Uterus (tissue), 3 donors: ENCODE measurements at regions not wholly inside any gene's neighbourhood (a gene's known extent, or its start where the extent isn't known, plus 50 kb on each side); places are given as distances from the start of the nearest gene placed in this dataset.

Experiments used
- DNase-seq, 2 donors: peaks; one replicate each; pipeline ENCODE4 v3.0.0-alpha.2; 2019 to 2020
- H3K27ac ChIP-seq, 2 donors: fragments of 200-600 bp; sonication (generic); 1 replicate in 1 of 2; 2 replicates in 1 of 2; pipeline ENCODE4 v1.5.1; 2016 to 2018
- H3K27me3 ChIP-seq, 2 donors: fragments of 200-600 bp; sonication (generic); one replicate each; pipeline ENCODE4 v1.5.1; 2018 to 2019; ENCODE audit warnings: control low read depth in 1 of 2
- H3K36me3 ChIP-seq, 2 donors: fragments of 200-600 bp; sonication (generic); one replicate each; pipeline ENCODE4 v1.5.1; 2019; ENCODE audit warnings: control low read depth in 1 of 2
- H3K4me1 ChIP-seq, 2 donors: fragments of 200-600 bp; sonication (generic); one replicate each; pipeline ENCODE4 v1.5.1; 2018 to 2019; ENCODE audit warnings: control low read depth in 1 of 2
- H3K4me3 ChIP-seq, 2 donors: fragments of 200-600 bp; sonication (generic); 1 replicate in 1 of 2; 2 replicates in 1 of 2; pipeline ENCODE4 v1.5.1; 2018 to 2019; ENCODE audit warnings: mild to moderate bottlenecking in 1 of 2
- H3K9me3 ChIP-seq, 2 donors: fragments of 200-600 bp; sonication (generic); one replicate each; pipeline ENCODE4 v1.5.1; 2019; ENCODE audit warnings: control low read depth in 1 of 2
- CTCF ChIP-seq, 4 experiments: fragments of 200-600 bp in 2 of 4; fragments of 450-650 bp in 2 of 4; sonication (generic) in 2 of 4; IDR thresholded peaks; one replicate each; pipeline ENCODE4 v1.5.1; 2016 to 2019; ENCODE audit warnings: antibody characterized with exemption in 4 of 4, mild to moderate bottlenecking in 2 of 4, moderate library complexity in 1 of 4
- POLR2A ChIP-seq, 2 donors: fragments of 450-650 bp; IDR thresholded peaks; one replicate each; pipeline ENCODE4 v1.6.1; 2016; ENCODE audit warnings: antibody characterized with exemption in 2 of 2, mild to moderate bottlenecking in 1 of 2, moderate library complexity in 1 of 2
- intact Hi-C: fragments of 100-400 bp; cut with DNase I; formaldehyde crosslinking; loops from one replicate; pipeline ENCODE4 v1.15.1; 2023; ENCODE audit warnings: low total_unique reads
- donor health status: DM: yes; HTN: yes; CAD: no.

- H3K36me3 ChIP-seq: no peaks in the 10 kb centered on the region
- intact Hi-C loops: no loop called here
These were observed 148.9 kb downstream of the MAFB start for GRCh38 chr20:40540166-40540565.

GRCh38 chr20:40538131-40538530 lies 150.9 kb downstream of the MAFB start:
- Histone ChIP-seq H3K27me3 (no peaks in the 10 kb centered on the region), H3K9me3 (no peaks in the 10 kb centered on the region), H3K4me3 (no peak overlapping the region), H3K4me1 (no peaks in the 10 kb centered on the region), H3K36me3 (no peaks in the 10 kb centered on the region), H3K27ac (no peak overlapping the region)
- intact Hi-C loops: no loop called here
- DNase-seq: no peak
- TF ChIP-seq POLR2A (IDR thresholded peaks at IDR 0.05) (no peak), CTCF (IDR thresholded peaks at IDR 0.05) (no peak)

More at GRCh38 chr20:40540166-40540565, 148.9 kb downstream of the MAFB start:
- TF ChIP-seq POLR2A (IDR thresholded peaks at IDR 0.05) (no peak), CTCF (IDR thresholded peaks at IDR 0.05) (no peak)
- H3K27me3 ChIP-seq: no peaks in the 10 kb centered on the region
- no peaks in the 10 kb centered on the region for H3K9me3 ChIP-seq
- H3K4me1 ChIP-seq: no peaks in the 10 kb centered on the region
- H3K4me3 ChIP-seq: no peak overlapping the region
- H3K27ac ChIP-seq: no peak overlapping the region
- no peak for DNase-seq

GRCh38 chr20:40536808-40537207 lies 152.2 kb downstream of the MAFB start:
- Histone ChIP-seq H3K9me3 (no peaks in the 10 kb centered on the region), H3K27ac (no peak overlapping the region), H3K27me3 (no peaks in the 10 kb centered on the region), H3K36me3 (no peaks in the 10 kb centered on the region), H3K4me1 (no peaks in the 10 kb centered on the region), H3K4me3 (no peak overlapping the region)
- no peak for DNase-seq
- intact Hi-C loops: no loop called here
- no peak for TF ChIP-seq CTCF (IDR thresholded peaks at IDR 0.05)
- no peak for TF ChIP-seq POLR2A (IDR thresholded peaks at IDR 0.05)

- Histone ChIP-seq H3K27me3 (no peaks in the 10 kb centered on the region), H3K36me3 (no peaks in the 10 kb centered on the region), H3K9me3 (no peaks in the 10 kb centered on the region), H3K27ac (no peak overlapping the region), H3K4me3 (no peak overlapping the region), H3K4me1 (no peaks in the 10 kb centered on the region)
- intact Hi-C loops: no loop called here
- no peak for DNase-seq
- no peak for TF ChIP-seq POLR2A (IDR thresholded peaks at IDR 0.05)
- TF ChIP-seq CTCF (IDR thresholded peaks at IDR 0.05): no peak
These were observed 153.2 kb downstream of the MAFB start for GRCh38 chr20:40535816-40536215.

- H3K4me3 ChIP-seq: no peak overlapping the region
- H3K27ac ChIP-seq: no peak overlapping the region
- DNase-seq: no peak
- no peaks in the 10 kb centered on the region for H3K27me3 ChIP-seq
- intact Hi-C loops: no loop called here
- H3K36me3 ChIP-seq: no peaks in the 10 kb centered on the region
- no peak for TF ChIP-seq CTCF (IDR thresholded peaks at IDR 0.05)
- no peak for TF ChIP-seq POLR2A (IDR thresholded peaks at IDR 0.05)
- no peaks in the 10 kb centered on the region for H3K9me3 ChIP-seq
- H3K4me1 ChIP-seq: no peaks in the 10 kb centered on the region
These were observed 156.9 kb downstream of the MAFB start for GRCh38 chr20:40532103-40532502.
